Large intestine (tissue), 3 donors: ENCODE measurements at regions not wholly inside any gene's neighbourhood (a gene's known extent, or its start where the extent isn't known, plus 50 kb on each side); places are given as distances from the start of the nearest gene placed in this dataset.

ENCODE experiments used
- DNase-seq, 2 donors: peaks; one replicate each; pipeline versions ENCODE4 v3.0.0 to v3.0.0-alpha.2; 2013
- H3K27ac ChIP-seq: one replicate; pipeline ENCODE4 v1.5.1; 2013; ENCODE audit warnings: low read length
- H3K27me3 ChIP-seq: 2 replicates; pipeline ENCODE4 v1.6.1; 2013; ENCODE audit warnings: low read length; ENCODE audit not compliant: control insufficient read depth, insufficient read depth
- H3K36me3 ChIP-seq: 2 replicates; pipeline ENCODE4 v1.6.1; 2013; ENCODE audit warnings: low read length; ENCODE audit not compliant: control insufficient read depth, insufficient read depth
- H3K4me1 ChIP-seq: one replicate; pipeline ENCODE4 v1.6.1; 2013; ENCODE audit warnings: low read length; ENCODE audit not compliant: control insufficient read depth, insufficient read depth
- H3K4me3 ChIP-seq: one replicate; pipeline ENCODE4 v1.5.1; 2013; ENCODE audit warnings: low read length
- H3K9me3 ChIP-seq: one replicate; pipeline ENCODE4 v1.6.1; 2013; ENCODE audit warnings: mild to moderate bottlenecking, low read depth, low read length, moderate library complexity; ENCODE audit not compliant: control insufficient read depth
- WGBS: methylation state at CpG from one replicate; pipeline ENCODE4 v1.1.5; 2013; ENCODE audit warnings: low lambda C conversion rate; ENCODE audit not compliant: insufficient coverage; 5-methylcytosine and 5-hydroxymethylcytosine counted together

DNA sequence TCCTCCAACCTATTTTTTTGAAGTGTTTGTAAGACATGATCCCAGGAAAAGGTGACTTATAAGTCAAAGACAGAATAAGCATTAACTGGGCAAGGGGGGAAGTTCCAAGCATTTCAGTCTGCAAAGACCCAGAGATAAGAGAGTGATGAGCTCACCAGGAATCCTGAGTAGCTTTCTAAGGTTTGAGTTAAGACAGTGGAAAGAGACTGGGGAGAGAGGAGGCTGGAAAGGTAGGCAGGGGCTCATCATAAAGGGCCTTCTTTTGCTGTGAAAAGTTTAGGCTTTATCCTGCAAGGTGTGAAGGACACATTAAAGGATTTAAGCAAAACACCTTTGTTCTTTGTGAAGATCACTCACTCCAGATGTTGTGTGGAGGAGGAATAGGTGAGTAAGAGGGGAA, 438.8 kb downstream of the CHL1 start:
- Histone ChIP-seq H3K4me3 (no peak overlapping the region), H3K4me1 (no peaks in the 10 kb centered on the region), H3K27ac (no peak overlapping the region), H3K27me3 (no peaks in the 10 kb centered on the region), H3K36me3 (no peaks in the 10 kb centered on the region), H3K9me3 (no peaks in the 10 kb centered on the region)
- no peak for DNase-seq

GRCh38 chr3:643376-643775, 446.8 kb downstream of the CHL1 start:
- Histone ChIP-seq H3K27me3 (no peaks in the 10 kb centered on the region), H3K27ac (no peak overlapping the region), H3K36me3 (no peaks in the 10 kb centered on the region), H3K9me3 (no peaks in the 10 kb centered on the region), H3K4me1 (no peaks in the 10 kb centered on the region), H3K4me3 (no peak overlapping the region)
- WGBS, result no CpG with 5 or more reads among the region's 1 CpG
- no peak for DNase-seq

- WGBS, result no CpG with 5 or more reads among the region's 1 CpG
- no peak for DNase-seq
- H3K4me1 ChIP-seq, result no peaks in the 10 kb centered on the region
- no peak overlapping the region for H3K27ac ChIP-seq
- H3K27me3 ChIP-seq, result no peaks in the 10 kb centered on the region
- H3K9me3 ChIP-seq, result no peaks in the 10 kb centered on the region
- H3K36me3 ChIP-seq, result no peaks in the 10 kb centered on the region
- H3K4me3 ChIP-seq, result no peak overlapping the region
These were observed 437.0 kb upstream of the CNTN6 start for GRCh38 chr3:655824-656223.

DNA sequence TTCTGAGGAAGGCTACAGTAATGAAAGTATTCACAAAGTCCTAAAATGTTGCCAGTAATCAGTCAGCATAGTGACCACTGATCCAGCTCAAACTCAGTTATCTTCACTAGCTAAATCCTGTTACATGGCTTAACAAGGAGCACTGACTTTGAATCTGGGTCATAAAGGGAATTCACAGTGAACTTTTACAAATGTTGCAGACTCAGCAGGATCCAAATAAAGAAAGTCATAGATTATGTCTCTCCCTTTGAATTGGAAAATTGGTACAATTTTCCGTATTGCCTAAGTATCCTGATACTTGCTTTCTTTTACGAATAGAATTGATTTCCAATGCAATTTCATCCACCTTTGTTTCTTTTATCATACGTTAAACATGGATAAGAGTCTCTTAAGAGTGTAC, 431.5 kb upstream of the CNTN6 start:
- Histone ChIP-seq H3K27ac (no peak overlapping the region), H3K27me3 (no peaks in the 10 kb centered on the region), H3K4me3 (no peak overlapping the region), H3K9me3 (no peaks in the 10 kb centered on the region), H3K36me3 (no peaks in the 10 kb centered on the region), H3K4me1 (no peaks in the 10 kb centered on the region)
- no peak for DNase-seq
- 63% methylated on average over 2 of the region's 3 CpGs for WGBS

- 68% methylated on average over 2 of the region's 2 CpGs for WGBS
- H3K4me3 ChIP-seq, result no peak overlapping the region
- H3K4me1 ChIP-seq, result no peaks in the 10 kb centered on the region
- no peak for DNase-seq
- no peak overlapping the region for H3K27ac ChIP-seq
- H3K9me3 ChIP-seq, result no peaks in the 10 kb centered on the region
- H3K27me3 ChIP-seq, result no peaks in the 10 kb centered on the region
- H3K36me3 ChIP-seq, result no peaks in the 10 kb centered on the region
These were observed 418.7 kb upstream of the CNTN6 start for GRCh38 chr3:674116-674515.

DNA sequence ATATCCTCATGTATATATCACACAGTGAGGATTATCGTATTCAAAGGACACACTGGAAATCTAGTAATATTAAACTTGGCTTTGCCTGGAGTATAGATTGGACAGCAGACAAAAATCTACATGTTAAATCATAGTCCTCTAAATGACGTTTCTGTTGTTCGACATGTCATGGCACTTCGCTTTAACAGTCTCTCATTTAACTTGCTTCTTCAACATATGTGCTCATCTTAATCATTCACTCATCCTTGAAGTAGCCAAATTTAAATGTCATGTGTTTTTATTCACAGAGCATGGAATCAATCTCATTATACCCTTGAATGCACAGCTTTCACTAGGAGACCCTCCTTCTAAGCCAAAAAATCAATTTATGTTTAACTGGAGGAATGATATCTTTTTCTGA, 417.0 kb upstream of the CNTN6 start:
- WGBS, result 80% methylated on average over 3 of the region's 4 CpGs
- no peaks in the 10 kb centered on the region for H3K36me3 ChIP-seq

GRCh38 chr3:683770-684169, 409.1 kb upstream of the CNTN6 start:
- H3K27ac ChIP-seq, result no peak overlapping the region
- no peaks in the 10 kb centered on the region for H3K27me3 ChIP-seq
- H3K9me3 ChIP-seq, result peaks cover 2% of the 10 kb centered on the region
- no peaks in the 10 kb centered on the region for H3K36me3 ChIP-seq
- H3K4me1 ChIP-seq, result no peaks in the 10 kb centered on the region
- no peak for DNase-seq
- WGBS, result 90% methylated on average over 2 of the region's 2 CpGs
- H3K4me3 ChIP-seq, result no peak overlapping the region

More for the DNA sequence above, 417.0 kb upstream of the CNTN6 start:
- no peak overlapping the region for H3K27ac ChIP-seq
- H3K9me3 ChIP-seq, result no peaks in the 10 kb centered on the region
- no peak overlapping the region for H3K4me3 ChIP-seq
- DNase-seq, result no peak
- no peaks in the 10 kb centered on the region for H3K27me3 ChIP-seq
- no peaks in the 10 kb centered on the region for H3K4me1 ChIP-seq

- Histone ChIP-seq H3K4me1 (no peaks in the 10 kb centered on the region), H3K27me3 (no peaks in the 10 kb centered on the region), H3K36me3 (no peaks in the 10 kb centered on the region), H3K9me3 (peaks cover 5% of the 10 kb centered on the region), H3K27ac (no peak overlapping the region), H3K4me3 (no peak overlapping the region)
- no CpG with 5 or more reads among the region's 4 CpGs for WGBS
- no peak for DNase-seq
These were observed 402.1 kb upstream of the CNTN6 start for GRCh38 chr3:690770-691169.

GRCh38 chr3:700514-700913, 392.3 kb upstream of the CNTN6 start:
- DNase-seq, result no peak
- no peaks in the 10 kb centered on the region for H3K9me3 ChIP-seq
- no CpG with 5 or more reads among the region's 2 CpGs for WGBS
- no peaks in the 10 kb centered on the region for H3K4me1 ChIP-seq
- no peak overlapping the region for H3K4me3 ChIP-seq
- no peaks in the 10 kb centered on the region for H3K27me3 ChIP-seq
- H3K27ac ChIP-seq, result no peak overlapping the region
- H3K36me3 ChIP-seq, result no peaks in the 10 kb centered on the region

GRCh38 chr3:707041-707440, 385.8 kb upstream of the CNTN6 start:
- Histone ChIP-seq H3K36me3 (no peaks in the 10 kb centered on the region), H3K9me3 (no peaks in the 10 kb centered on the region), H3K4me1 (no peaks in the 10 kb centered on the region), H3K27ac (no peak overlapping the region), H3K27me3 (no peaks in the 10 kb centered on the region), H3K4me3 (no peak overlapping the region)
- DNase-seq, result no peak
- 60% methylated on average over 1 of the region's 2 CpGs for WGBS

DNA sequence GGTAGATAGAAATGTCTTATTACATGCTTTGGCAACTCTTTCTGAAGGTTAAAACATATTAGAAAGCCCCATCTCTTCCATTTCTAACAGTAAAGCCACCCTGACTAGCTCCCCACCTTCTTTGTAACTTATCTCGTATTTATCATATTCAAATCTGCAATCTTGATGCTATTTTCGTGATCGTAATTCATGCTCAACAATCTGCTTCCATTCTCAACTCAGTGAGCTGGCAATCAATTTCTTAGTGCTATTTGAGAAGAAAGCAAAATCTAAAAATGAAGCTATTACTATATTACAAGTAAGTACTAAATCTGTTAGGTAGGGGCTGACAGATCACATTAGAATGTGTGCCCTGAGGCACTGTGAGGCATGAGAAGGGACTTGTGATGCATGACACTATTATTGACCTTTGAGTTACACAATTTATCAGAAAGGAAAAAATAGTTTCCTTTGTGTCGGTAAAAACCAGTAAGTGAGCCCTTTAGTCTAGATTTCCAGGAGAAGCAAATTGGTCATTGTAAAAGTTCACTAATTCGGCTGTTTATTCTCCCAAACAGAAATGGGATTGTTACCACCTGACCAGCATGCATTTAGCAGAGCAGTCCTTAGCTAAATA, 379.7 kb upstream of the CNTN6 start:
- no peaks in the 10 kb centered on the region for H3K4me1 ChIP-seq
- no peaks in the 10 kb centered on the region for H3K9me3 ChIP-seq
- no peak overlapping the region for H3K27ac ChIP-seq
- 77% methylated on average over 4 of the region's 5 CpGs for WGBS
- H3K36me3 ChIP-seq, result no peaks in the 10 kb centered on the region
- H3K4me3 ChIP-seq, result no peak overlapping the region
- DNase-seq, result no peak
- no peaks in the 10 kb centered on the region for H3K27me3 ChIP-seq
